ENCODE measurements at regions not wholly inside any gene's neighbourhood (a gene's known extent, or its start where the extent isn't known, plus 50 kb on each side); places are given as distances from the start of the nearest gene placed in this dataset.

DNA sequence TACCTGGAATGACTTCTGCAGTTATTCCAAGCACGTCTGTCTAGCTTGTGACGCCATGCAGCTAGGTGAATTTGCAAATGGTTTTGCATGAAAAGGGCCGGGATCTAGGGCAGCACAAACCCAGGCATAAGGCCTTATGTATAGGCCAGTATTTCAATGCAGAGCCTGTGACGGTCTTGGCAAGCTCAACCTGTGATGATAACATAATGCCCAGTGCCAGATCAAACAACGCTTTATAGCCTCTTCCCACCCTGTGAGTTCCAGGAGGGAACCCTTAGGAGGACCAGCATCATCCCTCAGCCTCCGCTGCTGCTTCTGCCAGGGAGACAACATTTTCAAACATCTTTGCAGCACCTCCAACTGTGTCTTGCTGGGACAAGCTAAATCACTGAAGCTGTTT is 390.7 kb downstream of the INHBA start:
- TF ChIP-seq, protein P1, sequence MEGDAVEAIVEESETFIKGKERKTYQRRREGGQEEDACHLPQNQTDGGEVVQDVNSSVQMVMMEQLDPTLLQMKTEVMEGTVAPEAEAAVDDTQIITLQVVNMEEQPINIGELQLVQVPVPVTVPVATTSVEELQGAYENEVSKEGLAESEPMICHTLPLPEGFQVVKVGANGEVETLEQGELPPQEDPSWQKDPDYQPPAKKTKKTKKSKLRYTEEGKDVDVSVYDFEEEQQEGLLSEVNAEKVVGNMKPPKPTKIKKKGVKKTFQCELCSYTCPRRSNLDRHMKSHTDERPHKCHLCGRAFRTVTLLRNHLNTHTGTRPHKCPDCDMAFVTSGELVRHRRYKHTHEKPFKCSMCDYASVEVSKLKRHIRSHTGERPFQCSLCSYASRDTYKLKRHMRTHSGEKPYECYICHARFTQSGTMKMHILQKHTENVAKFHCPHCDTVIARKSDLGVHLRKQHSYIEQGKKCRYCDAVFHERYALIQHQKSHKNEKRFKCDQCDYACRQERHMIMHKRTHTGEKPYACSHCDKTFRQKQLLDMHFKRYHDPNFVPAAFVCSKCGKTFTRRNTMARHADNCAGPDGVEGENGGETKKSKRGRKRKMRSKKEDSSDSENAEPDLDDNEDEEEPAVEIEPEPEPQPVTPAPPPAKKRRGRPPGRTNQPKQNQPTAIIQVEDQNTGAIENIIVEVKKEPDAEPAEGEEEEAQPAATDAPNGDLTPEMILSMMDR (IDR thresholded peaks at IDR 0.05): no peak
- TF ChIP-seq POLR2A (IDR thresholded peaks at IDR 0.05): no peak
